ENCODE measurements at regions not wholly inside any gene's neighbourhood (a gene's known extent, or its start where the extent isn't known, plus 50 kb on each side); places are given as distances from the start of the nearest gene placed in this dataset.
A peak's percentile ranks its signal among the peaks of the same experiment; 100 is the strongest.

DNA sequence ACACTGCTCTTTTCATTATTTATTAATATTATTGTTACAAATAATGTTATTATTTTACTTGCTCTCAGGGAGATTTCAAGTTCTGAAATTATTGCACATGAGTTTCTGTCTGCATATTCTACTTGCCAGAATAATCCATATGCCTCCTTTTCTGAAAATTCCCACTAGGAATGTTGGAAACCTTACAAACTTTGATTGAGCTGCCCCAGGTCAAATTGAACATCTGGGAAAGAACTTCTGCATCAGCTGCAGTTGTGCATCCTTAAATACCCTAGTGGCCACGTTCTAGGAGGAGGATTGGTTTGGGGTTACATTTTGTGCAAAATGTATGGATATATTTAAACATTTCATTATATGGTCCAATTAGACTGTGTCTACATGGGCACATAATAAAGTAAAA lies 1302.7 kb upstream of the PIK3C3 start:
- Mint-ChIP-seq H3K9me3 (no peaks in the 10 kb centered on the region), H3K4me3 (no peak overlapping the region), H3K27ac (no peak overlapping the region), H3K36me3 (no peaks in the 10 kb centered on the region), H3K27me3 (ENCODE audit: insufficient read depth, low read depth) (no peaks in the 10 kb centered on the region), H3K4me1 (no peaks in the 10 kb centered on the region)
- Histone ChIP-seq H3K9ac (no peak overlapping the region), H2AFZ (replicated peaks) (no peak overlapping the region), H3F3A (ENCODE audit: low read depth) (no peaks in the 10 kb centered on the region), H3K79me2 (ENCODE audit: low read depth) (no peaks in the 10 kb centered on the region), H3K4me2 (no peak overlapping the region), H3K27me3 (no peaks in the 10 kb centered on the region), H3K36me3 (no peaks in the 10 kb centered on the region), H4K20me1 (ENCODE audit: low read depth) (no peaks in the 10 kb centered on the region), H3K4me1 (no peaks in the 10 kb centered on the region), H3K9me3 (ENCODE audit: low read depth) (no peaks in the 10 kb centered on the region), H3K4me3 (no peak overlapping the region), H3K27ac (no peak overlapping the region)
- TF ChIP-seq EZH2phosphoT487 (IDR thresholded peaks at IDR 0.05) (no peak), CTCF (IDR thresholded peaks at IDR 0.05) (no peak), EZH2 (IDR thresholded peaks at IDR 0.05) (no peak)
- no peak for DNase-seq (ENCODE audit: low spot score)

DNA sequence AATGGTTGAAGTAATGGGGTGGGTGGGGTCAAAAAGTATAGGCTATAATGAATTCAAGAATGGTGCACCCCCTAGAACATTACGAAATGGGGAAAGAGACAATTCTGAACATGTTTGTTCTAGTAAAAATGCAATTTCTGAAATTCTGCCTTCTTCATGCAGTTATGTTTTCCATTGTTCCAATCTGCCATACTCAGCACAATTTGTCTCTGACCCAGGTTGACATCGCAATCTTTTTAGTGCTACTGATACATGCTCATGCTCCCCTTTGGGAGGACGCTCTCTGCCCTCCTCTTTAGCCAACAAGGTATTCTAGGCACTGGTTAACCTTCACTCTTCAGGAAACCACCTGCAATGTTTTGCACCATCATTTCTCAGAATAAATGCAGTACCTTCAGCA lies 1303.9 kb upstream of the PIK3C3 start:
- no peaks in the 10 kb centered on the region for H3K36me3 Mint-ChIP-seq
- TF ChIP-seq CTCF (IDR thresholded peaks at IDR 0.05) (no peak), EZH2phosphoT487 (IDR thresholded peaks at IDR 0.05) (no peak), EZH2 (IDR thresholded peaks at IDR 0.05) (no peak)

GRCh38 chr18:40642692-40643229 lies 1312.3 kb upstream of the PIK3C3 start:
- Mint-ChIP-seq H3K27me3 (ENCODE audit: insufficient read depth, low read depth) (no peaks in the 10 kb centered on the region), H3K9me3 (no peaks in the 10 kb centered on the region), H3K4me1 (peaks cover 3% of the 10 kb centered on the region), H3K4me3 (no peak overlapping the region), H3K36me3 (no peaks in the 10 kb centered on the region), H3K27ac (no peak overlapping the region)
- no peak for DNase-seq (ENCODE audit: low spot score)
- no peak overlapping the region for H3K27ac ChIP-seq
- no peaks in the 10 kb centered on the region for H3F3A ChIP-seq (ENCODE audit: low read depth)
- H4K20me1 ChIP-seq (ENCODE audit: low read depth) = no peaks in the 10 kb centered on the region
- H3K9me3 ChIP-seq (ENCODE audit: low read depth) = no peaks in the 10 kb centered on the region
- no peak for TF ChIP-seq EZH2phosphoT487 (IDR thresholded peaks at IDR 0.05)
- no peak for TF ChIP-seq CTCF (IDR thresholded peaks at IDR 0.05)
- TF ChIP-seq EZH2 (IDR thresholded peaks at IDR 0.05) = no peak
- H3K9ac ChIP-seq = no peak overlapping the region
- no peaks in the 10 kb centered on the region for H3K27me3 ChIP-seq
- H3K4me1 ChIP-seq = no peaks in the 10 kb centered on the region
- H3K4me3 ChIP-seq = no peak overlapping the region
- no peak overlapping the region for H3K4me2 ChIP-seq
- H2AFZ ChIP-seq (replicated peaks) = peak overlapping the region; percentile 13
- no peaks in the 10 kb centered on the region for H3K79me2 ChIP-seq (ENCODE audit: low read depth)
- H3K36me3 ChIP-seq = no peaks in the 10 kb centered on the region

More for the DNA sequence above, 1303.9 kb upstream of the PIK3C3 start:
- H3K27ac ChIP-seq = no peak overlapping the region
- no peaks in the 10 kb centered on the region for H3K4me1 Mint-ChIP-seq
- no peaks in the 10 kb centered on the region for H3K27me3 Mint-ChIP-seq (ENCODE audit: insufficient read depth, low read depth)
- H3F3A ChIP-seq (ENCODE audit: low read depth) = no peaks in the 10 kb centered on the region
- H3K4me3 ChIP-seq = no peak overlapping the region
- no peak for DNase-seq (ENCODE audit: low spot score)
- no peak overlapping the region for H3K4me2 ChIP-seq
- H3K9me3 Mint-ChIP-seq = no peaks in the 10 kb centered on the region
- H3K36me3 ChIP-seq = no peaks in the 10 kb centered on the region
- no peaks in the 10 kb centered on the region for H4K20me1 ChIP-seq (ENCODE audit: low read depth)
- no peak overlapping the region for H2AFZ ChIP-seq (replicated peaks)
- H3K27ac Mint-ChIP-seq = no peak overlapping the region
- no peaks in the 10 kb centered on the region for H3K9me3 ChIP-seq (ENCODE audit: low read depth)
- H3K79me2 ChIP-seq (ENCODE audit: low read depth) = no peaks in the 10 kb centered on the region
- H3K4me3 Mint-ChIP-seq = no peak overlapping the region
- no peaks in the 10 kb centered on the region for H3K27me3 ChIP-seq
- H3K4me1 ChIP-seq = no peaks in the 10 kb centered on the region
- no peak overlapping the region for H3K9ac ChIP-seq
